Keratinocyte (primary cell): ENCODE measurements at regions not wholly inside any gene's neighbourhood (a gene's known extent, or its start where the extent isn't known, plus 50 kb on each side); places are given as distances from the start of the nearest gene placed in this dataset.

Experiments
- DNase-seq: peaks from one replicate; pipeline ENCODE4 v3.0.0-alpha.2; 2011; ENCODE audit warnings: low read depth, missing footprints, low spot score
- FAIRE-seq: peaks from 2 replicates; lab custom pipeline; 2011; peaks lifted over from hg19 to GRCh38; lab: Jason Lieb, UNC
- H2AFZ ChIP-seq: 2 replicates; pipeline ENCODE4 v1.6.0; 2012; ENCODE audit warnings: low read length, control low read depth, inconsistent platforms; ENCODE audit not compliant: control insufficient read depth
- H3K27ac ChIP-seq: 2 replicates; pipeline ENCODE4 v1.5.1; 2011; ENCODE audit warnings: low read length; ENCODE audit not compliant: control insufficient read depth, insufficient read depth
- H3K27me3 ChIP-seq: 3 replicates; pipeline ENCODE4 v1.6.0; 2011; ENCODE audit warnings: low read length; ENCODE audit not compliant: control insufficient read depth, insufficient read depth; ENCODE audit errors: extremely low read depth
- H3K36me3 ChIP-seq, 2 experiments: 2 replicates in 1 of 2; 3 replicates in 1 of 2; pipeline ENCODE4 v1.5.1; 2011; ENCODE audit warnings: low read length in 2 of 2, mild to moderate bottlenecking in 1 of 2; ENCODE audit not compliant: control insufficient read depth in 2 of 2, insufficient read depth in 2 of 2; ENCODE audit errors: extremely low read depth in 1 of 2
- H3K4me1 ChIP-seq: 3 replicates; pipeline ENCODE4 v1.5.1; 2011; ENCODE audit warnings: low read length; ENCODE audit not compliant: control insufficient read depth, insufficient read depth; ENCODE audit errors: extremely low read depth
- H3K4me2 ChIP-seq: 3 replicates; pipeline ENCODE4 v1.6.0; 2011; ENCODE audit warnings: low read depth, low read length; ENCODE audit not compliant: control insufficient read depth, insufficient read depth; ENCODE audit errors: extremely low read depth
- H3K4me3 ChIP-seq, 3 experiments: fragments of 200-600 bp in 1 of 3; sonication (generic) in 1 of 3; 2 replicates in 2 of 3; 3 replicates in 1 of 3; pipeline ENCODE4 v1.5.1; 2011 to 2016; ENCODE audit warnings: low read length in 3 of 3, mild to moderate bottlenecking in 3 of 3, control low read depth in 2 of 3, inconsistent platforms in 1 of 3, low read depth in 1 of 3, mixed read lengths in 1 of 3, mixed run types in 1 of 3, moderate library complexity in 1 of 3; ENCODE audit not compliant: control insufficient read depth in 2 of 3, insufficient read depth in 2 of 3; ENCODE audit errors: extremely low read depth in 1 of 3
- H3K79me2 ChIP-seq: 2 replicates; pipeline ENCODE4 v1.6.0; 2012; ENCODE audit warnings: low read length; ENCODE audit not compliant: control insufficient read depth, insufficient read depth
- H3K9ac ChIP-seq: 3 replicates; pipeline ENCODE4 v1.6.0; 2011; ENCODE audit warnings: low read length; ENCODE audit not compliant: control insufficient read depth, insufficient read depth; ENCODE audit errors: extremely low read depth
- H3K9me1 ChIP-seq: 3 replicates; pipeline ENCODE4 v1.6.0; 2011; ENCODE audit warnings: low read length; ENCODE audit not compliant: control insufficient read depth, insufficient read depth; ENCODE audit errors: extremely low read depth
- H3K9me3 ChIP-seq: 2 replicates; pipeline ENCODE4 v1.5.1; 2012; ENCODE audit warnings: low read depth, low read length; ENCODE audit not compliant: control insufficient read depth
- H4K20me1 ChIP-seq: 3 replicates; pipeline ENCODE4 v1.6.0; 2011; ENCODE audit warnings: low read length; ENCODE audit not compliant: control insufficient read depth, insufficient read depth; ENCODE audit errors: extremely low read depth
- EZH2 ChIP-seq: IDR thresholded peaks from one replicate; pipeline ENCODE4 v1.6.1; 2012; ENCODE audit warnings: inconsistent platforms, mild to moderate bottlenecking, low read length, moderate library complexity
- dilution Hi-C: fragments of 300-500 bp; cut with MboI; formaldehyde crosslinking; loops from one replicate; pipeline ENCODE4 v1.7.0; 2020; ENCODE audit warnings: low sequenced_read_pairs; ENCODE audit not compliant: extremely low pct_ligation_motif_present
- TF ChIP-seq, protein P1 (sequence below), 3 experiments: IDR thresholded peaks in 1 of 3; conservative IDR thresholded peaks in 1 of 3; optimal IDR thresholded peaks in 1 of 3; 2 replicates in 2 of 3; 3 replicates in 1 of 3; pipeline versions ENCODE3 to v1.5.1; 2011; ENCODE audit warnings: low read length in 3 of 3, mild to moderate bottlenecking in 3 of 3, moderate library complexity in 2 of 3, control low read depth in 1 of 3, inconsistent platforms in 1 of 3; ENCODE audit not compliant: insufficient read depth in 2 of 3; ENCODE audit errors: extremely low read depth in 1 of 3

DNA sequence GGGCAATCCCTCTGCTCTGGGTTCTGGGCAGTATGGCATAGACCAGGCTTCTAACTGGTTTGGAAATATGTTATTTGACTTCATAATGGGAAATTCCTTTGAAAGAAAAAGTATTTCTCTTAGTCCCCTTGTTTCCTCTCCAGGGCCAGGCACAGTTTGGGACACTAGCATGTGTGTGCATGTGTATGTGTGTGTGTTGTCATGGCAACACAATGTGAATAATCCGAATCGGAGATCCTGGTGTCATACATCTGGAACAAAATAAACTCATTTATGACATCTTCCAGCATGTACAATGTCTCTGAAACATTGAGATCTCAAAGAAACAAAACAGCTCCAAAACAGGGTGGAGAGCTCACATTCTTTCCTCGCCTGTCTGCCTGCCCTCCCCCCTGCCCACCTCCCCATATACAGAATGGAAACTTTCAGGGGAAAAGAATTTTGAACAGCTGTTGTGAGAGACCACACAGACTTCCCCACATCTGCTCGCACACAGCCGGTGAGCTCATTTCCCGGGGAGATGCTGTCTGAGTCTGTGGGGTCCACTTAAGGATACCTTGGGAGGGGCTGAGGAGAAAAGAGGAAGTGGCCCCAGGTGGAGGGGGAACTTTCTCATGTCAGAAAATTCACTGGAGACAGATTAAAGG lies 55.5 kb upstream of the PARP11 start:
- Histone ChIP-seq H3K79me2 (no peaks in the 10 kb centered on the region), H3K9me3 (no peaks in the 10 kb centered on the region), H4K20me1 (no peaks in the 10 kb centered on the region), H3K4me1 (no peaks in the 10 kb centered on the region), H3K36me3 (no peaks in the 10 kb centered on the region), H3K4me2 (no peak overlapping the region), H3K27ac (no peak overlapping the region), H3K4me3 (no peak overlapping the region), H3K27me3 (peaks cover 40% of the 10 kb centered on the region), H3K9me1 (no peaks in the 10 kb centered on the region), H2AFZ (no peak overlapping the region), H3K9ac (no peak overlapping the region)
- FAIRE-seq (no peak), DNase-seq (no peak)
- TF ChIP-seq, protein P1, sequence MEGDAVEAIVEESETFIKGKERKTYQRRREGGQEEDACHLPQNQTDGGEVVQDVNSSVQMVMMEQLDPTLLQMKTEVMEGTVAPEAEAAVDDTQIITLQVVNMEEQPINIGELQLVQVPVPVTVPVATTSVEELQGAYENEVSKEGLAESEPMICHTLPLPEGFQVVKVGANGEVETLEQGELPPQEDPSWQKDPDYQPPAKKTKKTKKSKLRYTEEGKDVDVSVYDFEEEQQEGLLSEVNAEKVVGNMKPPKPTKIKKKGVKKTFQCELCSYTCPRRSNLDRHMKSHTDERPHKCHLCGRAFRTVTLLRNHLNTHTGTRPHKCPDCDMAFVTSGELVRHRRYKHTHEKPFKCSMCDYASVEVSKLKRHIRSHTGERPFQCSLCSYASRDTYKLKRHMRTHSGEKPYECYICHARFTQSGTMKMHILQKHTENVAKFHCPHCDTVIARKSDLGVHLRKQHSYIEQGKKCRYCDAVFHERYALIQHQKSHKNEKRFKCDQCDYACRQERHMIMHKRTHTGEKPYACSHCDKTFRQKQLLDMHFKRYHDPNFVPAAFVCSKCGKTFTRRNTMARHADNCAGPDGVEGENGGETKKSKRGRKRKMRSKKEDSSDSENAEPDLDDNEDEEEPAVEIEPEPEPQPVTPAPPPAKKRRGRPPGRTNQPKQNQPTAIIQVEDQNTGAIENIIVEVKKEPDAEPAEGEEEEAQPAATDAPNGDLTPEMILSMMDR (optimal IDR thresholded peaks at IDR 0.05 in 1 of 3, IDR thresholded peaks at IDR 0.05 in 1 of 3, conservative IDR thresholded peaks at IDR 0.05 in 1 of 3; ENCODE audit: extremely low read depth in 1 of 3, insufficient read depth in 2 of 3, low read length in 3 of 3): no peak
- TF ChIP-seq EZH2: no peak
- dilution Hi-C loops: no loop called here

DNA sequence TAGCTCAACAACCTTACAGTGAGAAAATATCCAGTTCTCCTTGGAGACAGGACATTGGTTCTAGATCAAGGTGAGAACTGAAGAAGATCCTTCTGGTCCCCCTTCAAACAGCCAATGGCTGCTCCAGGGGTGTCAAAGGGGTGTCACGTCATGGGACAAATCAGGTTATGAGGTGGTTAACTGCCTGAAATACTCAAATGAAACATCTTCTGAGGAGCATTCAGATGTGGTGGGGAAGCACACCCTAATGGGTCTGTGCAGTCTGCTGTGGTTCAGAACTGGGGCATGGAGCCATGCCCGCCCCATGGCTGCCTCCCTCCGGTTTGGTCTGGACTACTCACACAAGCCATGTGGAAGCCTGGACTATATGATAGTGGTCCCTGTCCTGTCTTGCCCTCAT lies 52.4 kb upstream of the PARP11 start:
- Histone ChIP-seq H3K4me2 (no peak overlapping the region), H3K27me3 (peaks cover 32% of the 10 kb centered on the region), H3K4me1 (no peaks in the 10 kb centered on the region), H3K9ac (no peak overlapping the region), H3K36me3 (no peaks in the 10 kb centered on the region), H3K4me3 (no peak overlapping the region), H3K9me1 (no peaks in the 10 kb centered on the region), H2AFZ (no peak overlapping the region), H3K27ac (no peak overlapping the region), H3K79me2 (no peaks in the 10 kb centered on the region), H3K9me3 (no peaks in the 10 kb centered on the region), H4K20me1 (no peaks in the 10 kb centered on the region)
- no peak for TF ChIP-seq EZH2
- TF ChIP-seq, protein P1 (optimal IDR thresholded peaks at IDR 0.05 in 1 of 3, IDR thresholded peaks at IDR 0.05 in 1 of 3, conservative IDR thresholded peaks at IDR 0.05 in 1 of 3; ENCODE audit: extremely low read depth in 1 of 3, insufficient read depth in 2 of 3, low read length in 3 of 3): no peak
- dilution Hi-C loops: no loop called here
- DNase-seq (no peak), FAIRE-seq (no peak)
